Small intestine (tissue), 7 donors: ENCODE measurements at regions not wholly inside any gene's neighbourhood (a gene's known extent, or its start where the extent isn't known, plus 50 kb on each side); places are given as distances from the start of the nearest gene placed in this dataset.

ENCODE experiments used
- DNase-seq, 2 donors: peaks; one replicate each; pipeline versions ENCODE4 v3.0.0 to v3.0.0-alpha.2; 2013
- FAIRE-seq: peaks from 2 replicates; lab custom pipeline; 2012; peaks lifted over from hg19 to GRCh38; lab: Jason Lieb, UNC
- H3K27ac ChIP-seq, 3 donors: one replicate each; pipeline ENCODE4 v1.5.1; 2013; ENCODE audit warnings: low read length in 2 of 3, mild to moderate bottlenecking in 2 of 3, control low read depth in 1 of 3, inconsistent platforms in 1 of 3, low read depth in 1 of 3, moderate library complexity in 1 of 3
- H3K27me3 ChIP-seq, 3 donors: one replicate each; pipeline ENCODE4 v1.6.1; 2013; ENCODE audit warnings: low read length in 3 of 3, inconsistent platforms in 1 of 3; ENCODE audit not compliant: control insufficient read depth in 3 of 3, insufficient read depth in 3 of 3
- H3K36me3 ChIP-seq, 3 donors: one replicate each; pipeline ENCODE4 v1.6.1; 2013; ENCODE audit warnings: low read length in 3 of 3, inconsistent platforms in 1 of 3, low read depth in 1 of 3, mild to moderate bottlenecking in 1 of 3, moderate library complexity in 1 of 3; ENCODE audit not compliant: control insufficient read depth in 3 of 3, insufficient read depth in 2 of 3
- H3K4me1 ChIP-seq, 3 donors: one replicate each; pipeline ENCODE4 v1.6.1; 2013; ENCODE audit warnings: low read length in 2 of 3, inconsistent platforms in 1 of 3, low read depth in 1 of 3, mild to moderate bottlenecking in 1 of 3, moderate library complexity in 1 of 3; ENCODE audit not compliant: control insufficient read depth in 3 of 3, insufficient read depth in 2 of 3
- H3K4me3 ChIP-seq, 3 donors: one replicate each; pipeline ENCODE4 v1.5.1; 2013; ENCODE audit warnings: low read length in 3 of 3, control low read depth in 1 of 3, inconsistent platforms in 1 of 3, low read depth in 1 of 3, mild to moderate bottlenecking in 1 of 3, moderate library complexity in 1 of 3
- H3K9me3 ChIP-seq, 2 donors: one replicate each; pipeline ENCODE4 v1.6.1; 2013; ENCODE audit warnings: low read depth in 1 of 2, low read length in 1 of 2; ENCODE audit not compliant: control insufficient read depth in 2 of 2, insufficient read depth in 1 of 2
- WGBS, 3 donors: extraction: QIAGEN DNeasy Blood & Tissue Kit; methylation state at CpG; one replicate each; pipeline ENCODE4 v1.1.7; 2013; 5-methylcytosine and 5-hydroxymethylcytosine counted together
- donor health status: healthy with polysubstance abuse.
- donor health status: control.
- donor health status: control.
- donor health status: Bipolar disorder and iron deficiency.
- donor health status: healthy.

GRCh38 chr10:3399756-3400155 is 227.2 kb upstream of the PITRM1 start:
- FAIRE-seq = no peak
- Histone ChIP-seq H3K36me3 (no peaks in the 10 kb centered on the region), H3K27ac (peak overlapping the region in 2 of 3 donors; percentile 11), H3K9me3 (peaks cover 0 to 3% of the 10 kb centered on the region in 2 donors), H3K27me3 (peaks cover 0 to 2% (median 0%) of the 10 kb centered on the region in 3 donors), H3K4me1 (no peaks in the 10 kb centered on the region), H3K4me3 (no peak overlapping the region)
- WGBS, 3 donors = 55 to 67% (median 59%) methylated on average over 6 of the region's 6 CpGs
- no peak for DNase-seq

GRCh38 chr10:3398825-3399646 is 226.5 kb upstream of the PITRM1 start:
- Histone ChIP-seq H3K9me3 (peaks cover 0 to 8% of the 10 kb centered on the region in 2 donors), H3K27ac (peak overlapping the region in 1 of 3 donors; percentile 11), H3K4me3 (no peak overlapping the region), H3K36me3 (no peaks in the 10 kb centered on the region), H3K27me3 (peaks cover 0 to 2% (median 0%) of the 10 kb centered on the region in 3 donors), H3K4me1 (no peaks in the 10 kb centered on the region)
- DNase-seq (no peak), FAIRE-seq (no peak)
- 86 to 92% (median 88%) methylated on average over 46 of the region's 46 CpGs for WGBS, 3 donors

GRCh38 chr10:3397846-3398245 is 225.3 kb upstream of the PITRM1 start:
- no peaks in the 10 kb centered on the region for H3K36me3 ChIP-seq
- peaks cover 0 to 2% (median 0%) of the 10 kb centered on the region in 3 donors for H3K27me3 ChIP-seq
- DNase-seq (no peak), FAIRE-seq (no peak)
- no peaks in the 10 kb centered on the region for H3K4me1 ChIP-seq
- WGBS, 3 donors = 85 to 89% (median 85%) methylated on average over 23 of the region's 23 CpGs
- peaks cover 0 to 8% of the 10 kb centered on the region in 2 donors for H3K9me3 ChIP-seq
- H3K27ac ChIP-seq = no peak overlapping the region
- no peak overlapping the region for H3K4me3 ChIP-seq

GRCh38 chr10:3397231-3397630 is 224.6 kb upstream of the PITRM1 start:
- no peaks in the 10 kb centered on the region for H3K4me1 ChIP-seq
- no peak overlapping the region for H3K27ac ChIP-seq
- H3K9me3 ChIP-seq = peaks cover 0 to 8% of the 10 kb centered on the region in 2 donors
- 76 to 81% (median 77%) methylated on average over 4 of the region's 4 CpGs for WGBS, 3 donors
- H3K27me3 ChIP-seq = peaks cover 0 to 2% (median 0%) of the 10 kb centered on the region in 3 donors
- H3K4me3 ChIP-seq = no peak overlapping the region
- H3K36me3 ChIP-seq = no peaks in the 10 kb centered on the region
- FAIRE-seq (no peak), DNase-seq (no peak)

- Histone ChIP-seq H3K27me3 (peaks cover 0 to 2% (median 0%) of the 10 kb centered on the region in 3 donors), H3K4me3 (no peak overlapping the region), H3K9me3 (peaks cover 0 to 8% of the 10 kb centered on the region in 2 donors), H3K4me1 (no peaks in the 10 kb centered on the region), H3K36me3 (no peaks in the 10 kb centered on the region), H3K27ac (no peak overlapping the region)
- WGBS, 3 donors = 80 to 84% (median 82%) methylated on average over 10 of the region's 10 CpGs
- DNase-seq (no peak), FAIRE-seq (no peak)
Measured at GRCh38 chr10:3396116-3396515, 223.5 kb upstream of the PITRM1 start.

- no peaks in the 10 kb centered on the region for H3K4me1 ChIP-seq
Measured at GRCh38 chr10:3395458-3395861, 222.9 kb upstream of the PITRM1 start.

GRCh38 chr10:3395041-3395440 is 222.5 kb upstream of the PITRM1 start:
- DNase-seq (no peak), FAIRE-seq (no peak)
- no peaks in the 10 kb centered on the region for H3K36me3 ChIP-seq
- no peaks in the 10 kb centered on the region for H3K4me1 ChIP-seq
- peaks cover 0 to 2% (median 0%) of the 10 kb centered on the region in 3 donors for H3K27me3 ChIP-seq
- H3K27ac ChIP-seq = no peak overlapping the region
- 75 to 86% (median 77%) methylated on average over 3 of the region's 3 CpGs for WGBS, 3 donors
- no peak overlapping the region for H3K4me3 ChIP-seq
- peaks cover 0 to 8% of the 10 kb centered on the region in 2 donors for H3K9me3 ChIP-seq

More at GRCh38 chr10:3395458-3395861, 222.9 kb upstream of the PITRM1 start:
- no peak for DNase-seq
- Histone ChIP-seq H3K27ac (no peak overlapping the region), H3K9me3 (peaks cover 0 to 8% of the 10 kb centered on the region in 2 donors), H3K27me3 (peaks cover 0 to 2% (median 0%) of the 10 kb centered on the region in 3 donors), H3K36me3 (no peaks in the 10 kb centered on the region), H3K4me3 (no peak overlapping the region)
- FAIRE-seq = no peak
- WGBS, 3 donors = 65 to 77% (median 76%) methylated on average over 6 of the region's 6 CpGs

GRCh38 chr10:3393958-3394357 is 221.4 kb upstream of the PITRM1 start:
- FAIRE-seq (no peak), DNase-seq (no peak)
- Histone ChIP-seq H3K27ac (no peak overlapping the region), H3K9me3 (peaks cover 0 to 8% of the 10 kb centered on the region in 2 donors), H3K4me3 (no peak overlapping the region), H3K36me3 (no peaks in the 10 kb centered on the region), H3K4me1 (no peaks in the 10 kb centered on the region), H3K27me3 (peaks cover 0 to 2% (median 0%) of the 10 kb centered on the region in 3 donors)
- WGBS, 3 donors = 46 to 61% (median 47%) methylated on average over 2 of the region's 2 CpGs
